ENCODE measurements at regions not wholly inside any gene's neighbourhood (a gene's known extent, or its start where the extent isn't known, plus 50 kb on each side); places are given as distances from the start of the nearest gene placed in this dataset.
"Not testable (repeated sequence)": the region's sequence is repeated elsewhere in the genome, so short reads cannot be mapped to it uniquely, and the experiment has no call there.

DNA sequence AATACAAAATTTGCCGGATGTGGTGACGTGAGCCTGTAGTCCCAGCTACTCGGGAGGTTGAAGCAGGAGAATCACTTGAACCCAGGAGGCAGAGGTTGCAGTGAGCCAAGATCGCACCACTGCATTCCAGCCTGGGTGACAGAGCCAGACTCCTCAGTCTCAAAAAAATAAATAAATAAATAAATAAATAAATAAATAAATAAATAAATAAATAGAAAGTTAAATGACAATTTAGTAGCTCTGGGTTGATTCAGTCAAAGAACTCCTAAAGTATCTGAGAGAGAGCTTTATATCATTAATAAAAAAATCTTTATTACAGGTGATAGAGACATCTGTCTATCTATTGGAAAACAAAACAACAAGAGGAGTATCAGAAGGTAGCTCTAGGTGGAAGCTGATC, 798.4 kb downstream of the CENPC start:
- H3K79me2 ChIP-seq (ENCODE audit: insufficient read depth); H3K4me1 ChIP-seq (ENCODE audit: control insufficient read depth in 1 of 2, insufficient read depth in 2 of 2, low read depth in 1 of 2, low read length in 1 of 2); DNase-seq; POLR2A ChIA-PET; H3K27ac ChIP-seq (ENCODE audit: low read depth in 2 of 2, low read length in 1 of 2); CTCF ChIA-PET; H3K36me3 ChIP-seq (replicated peaks in 1 of 2; ENCODE audit: control insufficient read depth in 1 of 2, insufficient read depth in 2 of 2, low read length in 1 of 2); H3F3A ChIP-seq (replicated peaks; ENCODE audit: insufficient read depth); H3K4me2 ChIP-seq; H3K4me3 ChIP-seq (ENCODE audit: low read depth in 2 of 2, low read length in 1 of 2); H3K9me2 ChIP-seq; H2AFZ ChIP-seq (ENCODE audit: low read depth); H3K27me3 ChIP-seq (ENCODE audit: insufficient read depth); H4K20me1 ChIP-seq (ENCODE audit: insufficient read depth); H3K9me3 ChIP-seq; H3K9ac ChIP-seq: not testable (repeated sequence)
- 21% methylated on average over 4 of the region's 4 CpGs for WGBS (ENCODE audit: low lambda C conversion rate)

- H3K27me3 ChIP-seq (ENCODE audit: insufficient read depth): no peaks in the 10 kb centered on the region
- no peaks in the 10 kb centered on the region for H3F3A ChIP-seq (replicated peaks; ENCODE audit: insufficient read depth)
- H3K4me2 ChIP-seq: no peak overlapping the region
- no peaks in the 10 kb centered on the region for H3K4me1 ChIP-seq (ENCODE audit: control insufficient read depth in 1 of 2, insufficient read depth in 2 of 2, low read depth in 1 of 2, low read length in 1 of 2)
- H3K79me2 ChIP-seq (ENCODE audit: insufficient read depth): no peaks in the 10 kb centered on the region
- no peak overlapping the region for H3K27ac ChIP-seq (ENCODE audit: low read depth in 2 of 2, low read length in 1 of 2)
- ChIA-PET CTCF (no interaction called here), POLR2A (no interaction called here)
- no peak overlapping the region for H3K4me3 ChIP-seq (ENCODE audit: low read depth in 2 of 2, low read length in 1 of 2)
- DNase-seq: no peak
- no peak overlapping the region for H3K9ac ChIP-seq
- H3K9me3 ChIP-seq: no peaks in the 10 kb centered on the region
- H3K36me3 ChIP-seq (replicated peaks in 1 of 2; ENCODE audit: control insufficient read depth in 1 of 2, insufficient read depth in 2 of 2, low read length in 1 of 2): no peaks in the 10 kb centered on the region
- no peak for TF ChIP-seq EP300 (IDR thresholded peaks at IDR 0.05; ENCODE audit: borderline replicate concordance in 1 of 2, low read depth in 1 of 2, low read length in 1 of 2)
- no peak for TF ChIP-seq NRF1 (IDR thresholded peaks at IDR 0.05; ENCODE audit: low read depth, low read length)
- H3K9me2 ChIP-seq: no peaks in the 10 kb centered on the region
- 15% methylated on average over 2 of the region's 2 CpGs for WGBS (ENCODE audit: low lambda C conversion rate)
- H4K20me1 ChIP-seq (ENCODE audit: insufficient read depth): no peaks in the 10 kb centered on the region
- no peak overlapping the region for H2AFZ ChIP-seq (ENCODE audit: low read depth)
These were observed 804.2 kb downstream of the CENPC start for GRCh38 chr4:66741081-66741480.

DNA sequence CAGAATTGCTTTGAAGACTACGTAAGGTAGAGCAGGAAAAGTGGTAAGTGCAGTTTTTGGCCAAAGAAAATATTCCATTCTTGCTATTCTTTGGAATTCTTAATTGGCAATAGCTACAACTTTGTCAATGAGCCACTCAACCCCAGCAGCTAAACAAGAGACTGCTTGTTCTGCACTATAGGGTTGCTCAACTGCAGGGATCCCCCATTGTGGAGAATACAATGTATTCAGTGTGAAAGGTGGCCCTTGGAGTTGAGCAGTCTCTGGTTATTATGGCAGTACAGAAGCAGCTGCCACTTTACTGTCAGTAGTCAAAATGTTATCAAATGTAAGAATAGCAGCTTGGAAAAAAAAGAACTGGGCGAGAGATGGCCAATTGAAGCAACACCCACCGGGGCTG, 808.7 kb downstream of the CENPC start:
- no peaks in the 10 kb centered on the region for H3K4me1 ChIP-seq (ENCODE audit: control insufficient read depth in 1 of 2, insufficient read depth in 2 of 2, low read depth in 1 of 2, low read length in 1 of 2)
- H3K9me2 ChIP-seq: no peaks in the 10 kb centered on the region
- no peak overlapping the region for H3K4me2 ChIP-seq
- H3F3A ChIP-seq (replicated peaks; ENCODE audit: insufficient read depth): no peaks in the 10 kb centered on the region
- POLR2A ChIA-PET: no interaction called here
- H3K36me3 ChIP-seq (replicated peaks in 1 of 2; ENCODE audit: control insufficient read depth in 1 of 2, insufficient read depth in 2 of 2, low read length in 1 of 2): no peaks in the 10 kb centered on the region
- no peaks in the 10 kb centered on the region for H4K20me1 ChIP-seq (ENCODE audit: insufficient read depth)
- no peak overlapping the region for H3K27ac ChIP-seq (ENCODE audit: low read depth in 2 of 2, low read length in 1 of 2)
- no peak for DNase-seq
- CTCF ChIA-PET: no interaction called here
- WGBS (ENCODE audit: low lambda C conversion rate): 7% methylated on average over 3 of the region's 3 CpGs
- no peak overlapping the region for H2AFZ ChIP-seq (ENCODE audit: low read depth)
- no peaks in the 10 kb centered on the region; the same call in 1 of the 2 replicates for H3K79me2 ChIP-seq (ENCODE audit: insufficient read depth)
- H3K4me3 ChIP-seq (ENCODE audit: low read depth in 2 of 2, low read length in 1 of 2): no peak overlapping the region
- H3K27me3 ChIP-seq (ENCODE audit: insufficient read depth): no peaks in the 10 kb centered on the region
- TF ChIP-seq RFX5 (IDR thresholded peaks at IDR 0.05; ENCODE audit: low read length) (no peak), GABPA (IDR thresholded peaks at IDR 0.05; ENCODE audit: low read depth) (no peak), YY1 (IDR thresholded peaks at IDR 0.05; ENCODE audit: low read depth) (no peak), SIN3A (IDR thresholded peaks at IDR 0.05; ENCODE audit: borderline replicate concordance, low read depth, low read length) (no peak), POLR2AphosphoS5 (IDR thresholded peaks at IDR 0.05; ENCODE audit: low read depth, low read length) (no peak), NRF1 (IDR thresholded peaks at IDR 0.05; ENCODE audit: low read depth, low read length) (no peak), EZH2phosphoT487 (IDR thresholded peaks at IDR 0.05; ENCODE audit: borderline replicate concordance, low read depth) (no peak), FOXJ3 (CRISPR knock-in tag; IDR thresholded peaks at IDR 0.05) (no peak), JUND (IDR thresholded peaks at IDR 0.05) (no peak), MEF2A (IDR thresholded peaks at IDR 0.05; ENCODE audit: borderline replicate concordance, low read depth) (no peak), RXRA (IDR thresholded peaks at IDR 0.05; ENCODE audit: borderline replicate concordance, low read depth) (no peak), FOXM1 (IDR thresholded peaks at IDR 0.05; ENCODE audit: low read depth) (no peak), TEAD4 (IDR thresholded peaks at IDR 0.05; ENCODE audit: borderline replicate concordance, insufficient read depth) (no peak), GATA2 (CRISPR knock-in tag; IDR thresholded peaks at IDR 0.05) (no peak), NFIC (IDR thresholded peaks at IDR 0.05; ENCODE audit: borderline replicate concordance) (no peak), EP300 (IDR thresholded peaks at IDR 0.05; ENCODE audit: borderline replicate concordance in 1 of 2, low read depth in 1 of 2, low read length in 1 of 2) (no peak), ZBTB33 (IDR thresholded peaks at IDR 0.05; ENCODE audit: borderline replicate concordance, low read depth) (no peak), RAD21 (IDR thresholded peaks at IDR 0.05; ENCODE audit: low read length) (no peak)
- TF ChIP-seq, protein P1, sequence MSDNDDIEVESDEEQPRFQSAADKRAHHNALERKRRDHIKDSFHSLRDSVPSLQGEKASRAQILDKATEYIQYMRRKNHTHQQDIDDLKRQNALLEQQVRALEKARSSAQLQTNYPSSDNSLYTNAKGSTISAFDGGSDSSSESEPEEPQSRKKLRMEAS (IDR thresholded peaks at IDR 0.05; ENCODE audit: low read depth): no peak
- TF ChIP-seq, protein P2, sequence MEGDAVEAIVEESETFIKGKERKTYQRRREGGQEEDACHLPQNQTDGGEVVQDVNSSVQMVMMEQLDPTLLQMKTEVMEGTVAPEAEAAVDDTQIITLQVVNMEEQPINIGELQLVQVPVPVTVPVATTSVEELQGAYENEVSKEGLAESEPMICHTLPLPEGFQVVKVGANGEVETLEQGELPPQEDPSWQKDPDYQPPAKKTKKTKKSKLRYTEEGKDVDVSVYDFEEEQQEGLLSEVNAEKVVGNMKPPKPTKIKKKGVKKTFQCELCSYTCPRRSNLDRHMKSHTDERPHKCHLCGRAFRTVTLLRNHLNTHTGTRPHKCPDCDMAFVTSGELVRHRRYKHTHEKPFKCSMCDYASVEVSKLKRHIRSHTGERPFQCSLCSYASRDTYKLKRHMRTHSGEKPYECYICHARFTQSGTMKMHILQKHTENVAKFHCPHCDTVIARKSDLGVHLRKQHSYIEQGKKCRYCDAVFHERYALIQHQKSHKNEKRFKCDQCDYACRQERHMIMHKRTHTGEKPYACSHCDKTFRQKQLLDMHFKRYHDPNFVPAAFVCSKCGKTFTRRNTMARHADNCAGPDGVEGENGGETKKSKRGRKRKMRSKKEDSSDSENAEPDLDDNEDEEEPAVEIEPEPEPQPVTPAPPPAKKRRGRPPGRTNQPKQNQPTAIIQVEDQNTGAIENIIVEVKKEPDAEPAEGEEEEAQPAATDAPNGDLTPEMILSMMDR (IDR thresholded peaks at IDR 0.05): no peak
- no peaks in the 10 kb centered on the region for H3K9me3 ChIP-seq
- H3K9ac ChIP-seq: no peak overlapping the region

Data from SK-N-SH (cell line).